DMS53 treated with DMSO at 0.1 percent for 48 hours (cell line): ENCODE measurements at regions not wholly inside any gene's neighbourhood (a gene's known extent, or its start where the extent isn't known, plus 50 kb on each side); places are given as distances from the start of the nearest gene placed in this dataset.
"Not testable (repeated sequence)": the region's sequence is repeated elsewhere in the genome, so short reads cannot be mapped to it uniquely, and the experiment has no call there.

Source experiments
- DNase-seq: peaks from one replicate; lab custom pipeline; 2025; ENCODE audit not compliant: unreplicated experiment; lab: John Stamatoyannopoulos, UW

DNA sequence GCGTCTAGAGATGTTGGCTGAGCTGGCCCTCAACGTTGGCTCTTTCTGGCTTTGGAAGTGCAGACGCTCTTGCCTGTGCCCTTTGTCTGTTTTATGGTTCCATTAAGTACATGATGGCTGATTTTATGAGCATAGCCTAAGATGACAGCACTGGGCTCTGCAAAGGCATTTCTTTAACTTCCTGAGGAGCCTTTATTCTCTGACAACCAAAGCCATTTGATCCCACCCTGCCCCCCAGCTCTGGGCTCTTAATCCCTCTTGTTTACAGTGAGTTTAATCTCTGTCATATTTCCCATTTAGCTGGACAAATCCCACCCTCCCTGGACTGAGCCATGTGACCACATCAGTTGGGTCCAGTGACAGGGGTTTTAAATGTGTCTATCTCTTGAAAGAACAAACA lies 195.9 kb downstream of the ACKR3 start:
- DNase-seq = no peak

DNA sequence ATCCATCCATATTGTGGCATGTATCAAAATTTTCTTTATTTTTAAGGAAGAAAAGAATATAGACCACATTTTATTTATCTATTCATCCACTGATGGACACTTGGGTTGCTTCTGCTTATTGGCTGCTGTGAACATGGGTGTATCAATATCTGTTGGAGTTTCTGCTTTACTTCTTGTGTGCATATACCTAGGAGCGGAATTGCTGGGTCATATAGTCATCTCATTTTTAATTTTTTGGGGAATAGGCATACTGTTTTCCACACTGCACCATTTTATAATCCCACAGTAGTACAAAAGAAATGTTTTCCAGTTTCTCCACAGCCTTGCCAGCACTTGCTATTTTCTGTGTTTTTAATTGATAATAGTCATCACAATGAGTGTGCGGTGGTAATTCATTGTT lies 197.2 kb downstream of the ACKR3 start:
- DNase-seq = no peak

GRCh38 chr2:236767941-236768340 lies 198.3 kb downstream of the ACKR3 start:
- no peak for DNase-seq

GRCh38 chr2:236768393-236769140 lies 198.9 kb downstream of the ACKR3 start:
- DNase-seq = no peak

- no peak for DNase-seq
Measured at GRCh38 chr2:236769981-236770671, 200.5 kb downstream of the ACKR3 start.

- DNase-seq = no peak
Measured at GRCh38 chr2:236772220-236772837, 202.7 kb downstream of the ACKR3 start.

- DNase-seq = no peak
Measured at GRCh38 chr2:236773206-236773605, 203.6 kb downstream of the ACKR3 start.

DNA sequence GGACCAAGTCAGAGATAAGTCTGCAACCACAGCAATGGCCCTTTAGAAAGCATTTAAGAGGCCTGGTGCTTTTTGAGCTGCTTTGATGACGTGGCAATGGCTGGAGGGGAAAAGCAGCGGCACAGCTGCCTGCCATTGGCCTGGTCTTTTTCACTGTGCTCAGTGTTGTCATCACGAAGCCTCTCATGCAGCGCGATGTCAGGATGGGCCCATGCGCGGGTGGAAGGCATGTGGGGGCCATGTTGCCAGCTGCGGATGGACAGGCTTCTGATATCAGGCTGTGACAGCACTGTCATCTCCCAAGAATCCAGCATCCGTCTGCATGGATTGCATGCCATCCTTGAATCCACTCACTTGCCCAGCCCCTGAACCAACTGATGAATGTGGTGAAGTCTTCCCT lies 204.5 kb downstream of the ACKR3 start:
- DNase-seq = no peak

GRCh38 chr2:236775511-236775910 lies 205.9 kb downstream of the ACKR3 start:
- no peak for DNase-seq

GRCh38 chr2:236776206-236776605 lies 206.6 kb downstream of the ACKR3 start:
- DNase-seq = no peak

GRCh38 chr2:236776695-236777251 lies 207.1 kb downstream of the ACKR3 start:
- no peak for DNase-seq

GRCh38 chr2:236777408-236777807 lies 207.8 kb downstream of the ACKR3 start:
- DNase-seq = no peak

DNA sequence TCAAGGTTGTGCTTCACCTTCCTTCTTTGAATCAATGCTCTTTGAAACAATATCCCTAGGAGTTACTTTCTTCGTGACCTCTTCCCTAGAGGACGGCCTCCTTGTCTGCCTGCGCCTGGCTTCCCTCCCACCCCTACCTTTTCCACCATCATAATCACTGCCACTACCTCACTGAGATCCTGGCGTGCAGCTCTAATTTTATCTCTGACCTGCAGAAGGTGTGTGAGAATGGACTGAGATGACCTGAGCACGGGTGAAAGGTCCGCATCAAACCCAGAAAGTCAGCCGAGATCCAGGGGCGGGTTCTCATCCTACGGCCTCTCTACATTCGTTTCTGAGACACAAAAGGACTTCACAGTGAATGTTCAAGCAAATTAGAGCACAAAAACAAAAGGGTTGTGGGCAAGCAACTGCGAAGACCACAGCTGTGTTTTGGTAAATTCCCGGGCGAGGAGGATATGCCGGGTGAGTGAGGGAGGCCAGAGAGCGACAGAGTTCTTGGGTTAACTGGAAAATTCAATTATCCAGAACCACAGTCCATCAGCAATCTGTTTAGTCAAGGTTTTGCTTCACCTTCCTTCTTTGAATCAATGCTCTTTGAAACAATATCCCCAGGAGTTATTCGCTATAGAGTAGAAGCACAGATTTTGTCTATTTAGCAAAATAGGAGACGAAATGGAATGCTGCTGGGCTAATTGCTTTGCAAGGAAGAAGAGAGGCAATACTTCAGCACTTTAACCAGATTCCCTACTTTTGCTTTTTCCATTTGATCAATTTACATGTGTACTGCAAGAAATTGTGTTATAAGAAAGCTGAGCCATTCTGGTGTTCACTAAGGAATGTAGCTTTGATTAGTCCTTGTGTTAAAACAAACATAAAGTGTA lies 212.6 kb downstream of the ACKR3 start:
- DNase-seq = no peak

- DNase-seq = no peak
Measured at GRCh38 chr2:236782938-236783337, 213.3 kb downstream of the ACKR3 start.

DNA sequence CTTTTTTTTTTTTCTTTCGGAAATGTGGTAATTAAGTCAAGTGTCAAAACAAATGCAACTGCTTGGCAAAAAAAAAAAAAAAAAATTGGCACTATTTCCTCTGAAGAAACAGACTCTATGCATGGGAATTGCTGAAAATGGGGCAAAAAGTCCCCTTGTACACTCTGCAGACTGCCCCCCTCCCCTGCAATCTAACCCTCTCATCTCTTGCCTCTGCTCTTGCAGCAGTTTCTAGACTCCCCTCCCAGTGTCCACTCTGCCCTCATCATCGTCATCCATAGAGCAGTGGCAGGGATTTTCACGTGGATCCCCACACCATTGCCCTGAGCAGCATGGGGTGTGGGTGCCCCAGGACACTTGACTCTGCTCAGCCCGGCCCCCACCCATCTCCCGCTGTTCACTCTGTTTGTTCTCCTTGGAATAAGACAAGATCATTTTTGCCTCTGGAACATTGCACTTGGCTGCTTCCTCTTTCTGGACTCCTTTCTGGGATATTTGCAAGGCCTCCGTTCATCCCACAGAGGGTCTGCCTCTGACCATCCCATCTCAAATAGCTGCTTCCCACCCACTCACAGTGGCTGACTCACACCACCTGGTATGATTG lies 213.9 kb downstream of the ACKR3 start:
- DNase-seq = no peak

GRCh38 chr2:236785611-236786057 lies 216.0 kb downstream of the ACKR3 start:
- no peak for DNase-seq

DNA sequence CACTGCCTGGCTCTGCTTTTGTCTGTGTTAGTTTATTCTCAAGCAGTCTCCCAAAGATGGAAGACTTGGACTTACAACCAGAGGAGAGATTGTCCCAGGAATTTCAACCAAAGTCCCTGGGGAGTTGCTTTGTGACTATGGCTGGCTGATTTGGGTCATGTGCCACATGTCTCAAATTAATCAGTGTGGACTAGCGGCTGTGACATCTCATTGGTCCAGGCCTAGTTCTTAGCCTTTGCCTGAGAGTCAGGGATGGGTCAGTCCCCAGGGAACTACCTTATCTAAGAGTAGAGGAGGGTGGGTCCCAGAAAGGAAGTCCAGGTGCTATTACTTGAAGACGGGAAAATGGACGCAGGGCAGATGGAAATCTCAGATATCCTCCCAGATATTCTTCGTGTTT lies 217.1 kb downstream of the ACKR3 start:
- DNase-seq = no peak

GRCh38 chr2:236787376-236787775 lies 217.8 kb downstream of the ACKR3 start:
- DNase-seq = not testable (repeated sequence)

DNA sequence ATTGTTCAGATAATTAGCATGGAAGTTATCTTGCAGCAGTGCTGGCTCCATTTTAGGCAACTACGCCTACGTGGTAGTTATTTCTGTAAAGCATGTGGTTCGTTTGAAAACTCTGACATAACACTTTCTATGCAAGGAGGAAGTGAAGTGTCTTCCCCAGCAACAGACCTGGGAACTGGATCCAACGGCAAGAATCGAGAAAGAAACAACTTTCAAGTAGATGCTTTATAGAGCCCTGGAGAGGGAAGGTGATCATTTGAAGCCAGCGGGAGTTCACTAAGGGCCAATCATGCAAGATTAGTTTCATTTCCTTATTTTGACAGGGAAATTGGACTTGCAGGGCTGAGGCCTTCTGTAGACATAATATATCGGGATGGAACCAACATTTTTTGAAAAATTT lies 218.3 kb downstream of the ACKR3 start:
- DNase-seq = no peak

DNA sequence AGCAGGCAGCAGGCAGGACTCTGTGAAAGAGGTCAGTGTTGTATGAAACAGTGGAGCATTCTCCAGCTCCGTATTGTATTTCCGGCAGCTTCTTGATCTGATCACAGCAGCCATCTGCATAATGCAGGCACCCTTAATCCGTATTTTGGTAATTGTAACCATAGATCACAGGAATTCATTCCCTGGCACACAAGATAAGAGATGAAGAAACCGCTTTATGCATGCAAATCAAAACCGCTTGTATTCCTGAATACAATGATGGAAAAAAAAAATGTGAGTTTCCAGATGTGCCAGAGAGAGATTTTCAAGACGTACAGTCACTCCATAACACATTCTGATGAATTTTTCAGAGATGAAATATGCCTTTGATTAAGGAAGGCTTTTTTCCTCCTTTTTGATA lies 221.3 kb downstream of the ACKR3 start:
- no peak for DNase-seq
